ENCODE measurements at regions not wholly inside any gene's neighbourhood (a gene's known extent, or its start where the extent isn't known, plus 50 kb on each side); places are given as distances from the start of the nearest gene placed in this dataset.

DNA sequence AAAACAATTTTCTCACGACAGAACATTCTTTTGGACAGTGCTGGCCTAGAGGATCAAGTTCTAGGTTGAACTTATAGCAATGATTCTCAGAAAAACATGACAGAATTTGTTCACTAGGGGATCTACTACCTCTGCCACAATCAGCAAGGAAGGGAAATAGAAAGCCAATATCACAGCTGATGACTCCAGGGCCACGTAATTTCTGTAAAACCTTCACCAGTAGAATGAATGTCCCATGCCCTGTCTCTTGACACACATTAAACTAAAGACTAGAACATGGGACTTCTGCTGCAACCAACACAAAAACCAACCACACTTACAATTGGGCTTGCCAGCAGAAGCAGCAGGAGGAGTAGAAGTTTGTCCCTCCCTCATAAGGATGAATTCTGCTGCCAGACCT is 86.0 kb upstream of the NPFFR2 start:
- TF ChIP-seq, protein P1, sequence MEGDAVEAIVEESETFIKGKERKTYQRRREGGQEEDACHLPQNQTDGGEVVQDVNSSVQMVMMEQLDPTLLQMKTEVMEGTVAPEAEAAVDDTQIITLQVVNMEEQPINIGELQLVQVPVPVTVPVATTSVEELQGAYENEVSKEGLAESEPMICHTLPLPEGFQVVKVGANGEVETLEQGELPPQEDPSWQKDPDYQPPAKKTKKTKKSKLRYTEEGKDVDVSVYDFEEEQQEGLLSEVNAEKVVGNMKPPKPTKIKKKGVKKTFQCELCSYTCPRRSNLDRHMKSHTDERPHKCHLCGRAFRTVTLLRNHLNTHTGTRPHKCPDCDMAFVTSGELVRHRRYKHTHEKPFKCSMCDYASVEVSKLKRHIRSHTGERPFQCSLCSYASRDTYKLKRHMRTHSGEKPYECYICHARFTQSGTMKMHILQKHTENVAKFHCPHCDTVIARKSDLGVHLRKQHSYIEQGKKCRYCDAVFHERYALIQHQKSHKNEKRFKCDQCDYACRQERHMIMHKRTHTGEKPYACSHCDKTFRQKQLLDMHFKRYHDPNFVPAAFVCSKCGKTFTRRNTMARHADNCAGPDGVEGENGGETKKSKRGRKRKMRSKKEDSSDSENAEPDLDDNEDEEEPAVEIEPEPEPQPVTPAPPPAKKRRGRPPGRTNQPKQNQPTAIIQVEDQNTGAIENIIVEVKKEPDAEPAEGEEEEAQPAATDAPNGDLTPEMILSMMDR (IDR thresholded peaks at IDR 0.05) = no peak
- TF ChIP-seq POLR2A (IDR thresholded peaks at IDR 0.05) = no peak
